Adrenal gland (tissue), 5 donors: ENCODE measurements at regions not wholly inside any gene's neighbourhood (a gene's known extent, or its start where the extent isn't known, plus 50 kb on each side); places are given as distances from the start of the nearest gene placed in this dataset.

Experiments used
- POLR2A ChIP-seq, 2 donors: fragments of 450-650 bp; IDR thresholded peaks; one replicate each; pipeline ENCODE4 v1.6.1; 2017; ENCODE audit warnings: antibody characterized with exemption in 2 of 2, mild to moderate bottlenecking in 2 of 2, moderate library complexity in 1 of 2
- TF ChIP-seq, protein P1 (sequence below), 6 experiments: fragments of 450-650 bp in 4 of 6; fragments of 200-600 bp in 2 of 6; sonication (generic) in 1 of 6; IDR thresholded peaks; 1 replicate in 5 of 6; 2 replicates in 1 of 6; pipeline versions ENCODE4 v1.5.1 to v1.8.0; 2016 to 2021; ENCODE audit warnings: antibody characterized with exemption in 6 of 6, mild to moderate bottlenecking in 2 of 6, moderate library complexity in 1 of 6
- donor health status: DM: no; HTN: no; CAD: no.

DNA sequence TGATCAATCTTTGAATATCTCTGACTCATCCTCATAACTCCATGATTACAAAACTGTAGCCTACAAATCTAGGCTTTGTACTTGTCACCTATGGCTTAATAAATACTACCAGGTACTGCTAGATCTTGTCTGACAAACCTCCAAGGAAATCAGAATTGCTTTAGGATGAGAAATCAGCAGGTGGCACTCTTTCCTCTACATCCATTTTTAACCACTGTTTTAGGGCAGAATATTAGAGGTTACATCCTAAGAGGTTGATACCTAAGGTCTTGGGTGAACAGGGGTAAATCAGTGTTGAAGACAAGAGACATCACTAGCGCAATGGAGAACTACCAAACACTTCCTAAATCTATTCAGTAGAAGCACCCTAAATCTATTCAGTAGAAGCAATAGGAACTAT is 63.1 kb upstream of the SOX5 start:
- TF ChIP-seq, protein P1, sequence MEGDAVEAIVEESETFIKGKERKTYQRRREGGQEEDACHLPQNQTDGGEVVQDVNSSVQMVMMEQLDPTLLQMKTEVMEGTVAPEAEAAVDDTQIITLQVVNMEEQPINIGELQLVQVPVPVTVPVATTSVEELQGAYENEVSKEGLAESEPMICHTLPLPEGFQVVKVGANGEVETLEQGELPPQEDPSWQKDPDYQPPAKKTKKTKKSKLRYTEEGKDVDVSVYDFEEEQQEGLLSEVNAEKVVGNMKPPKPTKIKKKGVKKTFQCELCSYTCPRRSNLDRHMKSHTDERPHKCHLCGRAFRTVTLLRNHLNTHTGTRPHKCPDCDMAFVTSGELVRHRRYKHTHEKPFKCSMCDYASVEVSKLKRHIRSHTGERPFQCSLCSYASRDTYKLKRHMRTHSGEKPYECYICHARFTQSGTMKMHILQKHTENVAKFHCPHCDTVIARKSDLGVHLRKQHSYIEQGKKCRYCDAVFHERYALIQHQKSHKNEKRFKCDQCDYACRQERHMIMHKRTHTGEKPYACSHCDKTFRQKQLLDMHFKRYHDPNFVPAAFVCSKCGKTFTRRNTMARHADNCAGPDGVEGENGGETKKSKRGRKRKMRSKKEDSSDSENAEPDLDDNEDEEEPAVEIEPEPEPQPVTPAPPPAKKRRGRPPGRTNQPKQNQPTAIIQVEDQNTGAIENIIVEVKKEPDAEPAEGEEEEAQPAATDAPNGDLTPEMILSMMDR (IDR thresholded peaks at IDR 0.05), result no peak
- no peak for TF ChIP-seq POLR2A (IDR thresholded peaks at IDR 0.05)
